ENCODE measurements at regions not wholly inside any gene's neighbourhood (a gene's known extent, or its start where the extent isn't known, plus 50 kb on each side); places are given as distances from the start of the nearest gene placed in this dataset.

DNA sequence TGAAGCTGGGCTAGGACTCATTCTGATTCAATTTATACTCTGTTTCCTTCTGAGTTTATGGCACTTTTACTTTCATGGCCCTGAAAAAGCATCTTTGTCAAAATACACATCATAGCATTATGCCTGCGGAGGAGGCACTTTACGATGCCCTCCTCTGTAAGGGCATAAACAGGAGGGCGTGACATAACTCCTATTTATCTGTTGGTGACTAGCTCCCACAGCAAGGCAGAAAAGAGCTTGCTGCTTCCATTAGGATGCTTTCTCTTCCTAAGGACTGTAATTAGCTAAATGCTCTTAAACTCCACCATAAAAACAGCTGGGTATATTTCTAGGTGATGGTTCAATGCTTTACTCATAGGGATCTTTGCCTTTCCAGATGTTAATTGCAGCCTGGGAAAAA is 315.2 kb upstream of the GHITM start:
- FAIRE-seq = no peak
- DNase-seq (ENCODE audit: insufficient read length, low spot score) = no peak

DNA sequence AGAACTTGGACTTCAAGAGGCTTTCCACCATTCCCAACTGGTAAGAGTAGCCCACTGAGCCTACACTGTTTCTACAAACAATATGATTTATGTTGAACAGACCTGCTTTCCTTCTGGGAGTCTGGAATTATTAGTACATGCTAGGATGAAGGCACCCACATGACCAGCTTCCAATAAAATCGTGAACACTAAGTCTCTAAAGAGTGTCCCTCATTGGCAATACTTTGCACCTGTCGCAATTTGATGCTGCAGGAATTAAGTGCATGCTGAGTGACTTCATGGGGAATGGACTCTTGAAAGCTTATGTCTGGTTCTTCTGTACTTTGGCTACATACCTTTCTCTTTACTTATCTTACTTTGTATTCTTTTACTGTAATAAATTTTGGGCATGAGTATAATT is 305.2 kb upstream of the GHITM start:
- FAIRE-seq (no peak), DNase-seq (ENCODE audit: insufficient read length, low spot score) (no peak)

DNA sequence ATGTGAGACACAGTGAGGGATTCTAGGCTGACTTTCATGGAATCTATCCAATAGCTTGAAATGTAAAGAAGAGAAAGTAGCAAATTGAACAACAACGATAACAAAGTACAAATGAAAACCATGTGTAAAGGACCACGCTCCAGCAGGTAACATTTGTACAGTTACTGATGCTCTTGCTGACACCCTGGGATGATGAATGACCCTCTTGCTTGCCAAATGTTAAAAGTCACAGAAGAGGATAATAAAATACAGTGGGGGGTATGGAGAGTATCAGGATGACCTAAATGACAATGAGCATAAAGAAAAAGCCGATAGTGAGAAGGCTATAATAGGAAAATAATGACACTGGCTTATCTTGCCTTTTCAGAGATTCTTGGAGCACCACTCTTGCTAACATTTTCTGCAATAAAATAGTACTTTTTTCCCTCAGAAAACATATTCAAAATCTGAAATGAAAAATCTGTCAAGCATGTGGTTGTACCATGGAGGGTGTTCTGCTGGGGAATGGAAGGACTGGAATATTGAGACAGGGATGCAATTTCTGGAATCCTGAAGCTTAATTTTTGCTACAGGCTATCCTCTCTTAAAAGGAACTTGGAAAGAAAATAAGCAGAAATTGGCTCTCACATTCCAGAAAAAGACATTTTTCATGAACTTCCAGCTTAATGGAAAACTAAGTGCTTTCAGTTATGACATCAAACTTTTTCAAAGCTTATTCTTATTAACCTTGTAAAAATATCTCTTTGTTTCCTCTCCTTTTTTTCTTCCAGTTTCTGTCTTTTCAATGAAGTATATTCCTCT is 303.2 kb upstream of the GHITM start:
- FAIRE-seq (no peak), DNase-seq (ENCODE audit: insufficient read length, low spot score) (no peak)

DNA sequence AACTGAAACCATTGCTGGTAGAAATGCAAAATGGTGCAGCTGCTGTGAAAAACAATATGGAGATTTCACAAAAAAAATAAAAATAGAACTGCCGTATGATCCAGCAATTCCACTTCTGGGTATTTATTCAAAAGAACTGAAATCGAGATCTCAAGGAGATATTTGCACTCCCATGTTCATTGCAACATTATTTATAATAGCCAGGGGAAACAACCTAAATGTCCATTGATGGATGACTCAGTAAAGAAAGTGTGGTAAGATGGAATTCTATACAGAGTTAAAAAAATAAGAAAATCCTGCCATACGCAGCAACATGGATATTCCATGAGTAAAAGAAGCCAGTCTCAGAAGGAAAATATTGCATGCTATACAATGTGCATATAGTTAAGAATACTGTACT is 290.6 kb upstream of the GHITM start:
- DNase-seq (ENCODE audit: insufficient read length, low spot score) (no peak), FAIRE-seq (no peak)

DNA sequence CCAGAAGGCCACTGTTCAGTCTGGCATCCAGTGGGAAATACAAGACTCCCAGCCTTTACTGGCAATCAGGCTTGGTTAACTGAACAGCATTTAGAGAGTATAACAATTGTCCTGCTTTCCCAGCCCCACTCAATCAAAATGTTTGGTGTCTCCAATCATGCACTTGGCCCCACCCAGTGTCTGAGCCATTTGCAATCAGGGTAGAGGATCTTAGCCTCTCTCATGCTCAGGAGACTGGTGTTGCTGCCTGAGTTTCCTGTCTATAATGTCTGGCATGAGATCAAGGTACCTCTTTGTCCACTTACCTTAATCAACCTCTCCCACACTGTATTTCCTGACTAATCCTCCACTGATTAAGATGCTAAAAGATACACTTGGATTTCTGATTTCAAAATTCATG is 290.2 kb upstream of the GHITM start:
- DNase-seq (ENCODE audit: insufficient read length, low spot score) (no peak), FAIRE-seq (no peak)

DNA sequence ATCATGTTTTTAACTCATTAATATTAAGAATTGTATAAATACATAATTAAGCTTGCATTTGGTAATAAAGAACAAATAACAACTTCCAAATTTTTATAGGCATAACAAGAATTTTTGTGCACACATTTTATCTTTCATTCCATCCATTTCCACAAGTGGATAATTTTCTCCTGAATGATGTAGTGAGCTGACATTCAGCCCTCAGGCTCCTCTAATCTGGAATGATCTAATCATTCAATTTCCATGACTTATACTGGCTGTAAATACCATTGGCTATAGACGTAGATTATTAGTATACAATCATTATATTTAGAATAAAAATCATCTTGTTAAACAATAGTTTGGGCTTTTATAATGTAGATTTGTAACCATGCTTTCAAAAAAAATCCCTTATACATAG is 287.2 kb upstream of the GHITM start:
- FAIRE-seq = no peak

DNA sequence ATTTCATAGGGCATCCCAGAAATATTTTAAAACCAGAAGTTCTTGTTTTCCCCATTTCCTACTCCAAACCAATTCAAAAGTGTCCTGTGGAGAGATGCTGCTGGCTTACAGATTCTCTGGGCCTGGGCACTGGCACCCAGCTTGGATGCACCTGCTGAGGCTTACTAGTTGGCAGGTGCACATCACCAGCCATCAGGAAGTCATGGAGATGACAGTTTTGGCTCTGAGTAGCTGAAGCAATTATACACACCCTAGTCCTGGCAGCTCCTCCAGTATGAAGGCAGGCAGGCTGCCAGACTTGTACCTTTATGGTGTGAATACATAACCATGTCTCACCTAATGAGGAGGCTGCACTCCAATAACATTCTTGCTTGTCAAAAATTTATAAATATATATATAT is 276.6 kb upstream of the GHITM start:
- FAIRE-seq (no peak), DNase-seq (ENCODE audit: insufficient read length, low spot score) (no peak)

More for the DNA sequence above, 287.2 kb upstream of the GHITM start:
- no peak for DNase-seq (ENCODE audit: insufficient read length, low spot score)

DNA sequence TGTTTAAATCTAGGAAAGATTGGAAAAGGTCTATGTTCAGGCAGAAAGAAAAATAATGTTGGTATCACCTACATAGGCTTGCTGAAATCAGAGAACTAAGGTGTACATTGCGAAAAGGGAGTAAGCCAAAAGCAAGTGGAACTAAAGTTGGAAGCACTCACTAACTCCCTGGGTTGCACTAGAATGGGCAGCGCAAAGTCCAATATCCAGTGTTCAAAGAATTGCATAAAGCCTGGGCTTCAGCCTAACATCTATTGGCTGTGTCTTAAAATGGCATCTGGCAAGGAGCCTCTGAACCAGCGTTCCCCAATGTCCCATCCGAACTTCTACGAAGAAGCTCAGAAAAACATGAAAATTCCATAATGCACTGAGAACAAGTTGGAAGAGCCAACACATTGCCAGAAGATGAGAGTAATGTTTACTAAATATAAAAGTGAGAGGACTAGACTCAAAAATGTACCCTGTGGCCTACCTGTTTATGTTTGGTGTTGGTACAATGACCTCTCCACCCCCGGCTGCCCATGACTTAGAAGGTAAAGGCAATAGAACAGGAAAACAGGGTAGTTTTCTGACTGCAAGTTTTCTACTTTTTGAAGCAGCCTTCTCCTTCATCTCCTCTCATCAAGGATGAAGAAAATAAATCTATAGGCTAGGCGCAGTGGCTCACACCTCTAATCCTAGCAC is 275.9 kb upstream of the GHITM start:
- FAIRE-seq = no peak
- no peak for DNase-seq (ENCODE audit: insufficient read length, low spot score)

DNA sequence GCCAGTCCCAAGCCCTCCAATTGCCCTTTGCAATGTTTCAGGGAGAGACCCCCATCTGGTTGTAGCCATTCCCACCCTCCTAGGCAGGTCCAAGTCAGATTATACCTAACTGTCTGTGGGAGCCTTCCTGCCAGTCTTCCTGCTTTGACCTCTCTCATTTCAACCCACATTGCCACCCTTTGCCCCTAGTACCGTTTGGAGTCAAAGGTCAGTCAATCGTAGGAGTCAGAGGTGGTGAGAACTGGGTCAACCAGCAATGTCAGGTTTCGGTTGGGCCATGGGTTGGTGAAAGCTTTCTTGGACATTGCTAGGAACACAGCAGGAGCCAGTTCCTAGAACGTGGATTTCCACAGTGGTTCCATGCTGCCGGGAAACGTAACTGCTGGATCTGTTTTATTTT is 269.4 kb upstream of the GHITM start:
- DNase-seq (ENCODE audit: insufficient read length, low spot score) = no peak
- no peak for FAIRE-seq

DNA sequence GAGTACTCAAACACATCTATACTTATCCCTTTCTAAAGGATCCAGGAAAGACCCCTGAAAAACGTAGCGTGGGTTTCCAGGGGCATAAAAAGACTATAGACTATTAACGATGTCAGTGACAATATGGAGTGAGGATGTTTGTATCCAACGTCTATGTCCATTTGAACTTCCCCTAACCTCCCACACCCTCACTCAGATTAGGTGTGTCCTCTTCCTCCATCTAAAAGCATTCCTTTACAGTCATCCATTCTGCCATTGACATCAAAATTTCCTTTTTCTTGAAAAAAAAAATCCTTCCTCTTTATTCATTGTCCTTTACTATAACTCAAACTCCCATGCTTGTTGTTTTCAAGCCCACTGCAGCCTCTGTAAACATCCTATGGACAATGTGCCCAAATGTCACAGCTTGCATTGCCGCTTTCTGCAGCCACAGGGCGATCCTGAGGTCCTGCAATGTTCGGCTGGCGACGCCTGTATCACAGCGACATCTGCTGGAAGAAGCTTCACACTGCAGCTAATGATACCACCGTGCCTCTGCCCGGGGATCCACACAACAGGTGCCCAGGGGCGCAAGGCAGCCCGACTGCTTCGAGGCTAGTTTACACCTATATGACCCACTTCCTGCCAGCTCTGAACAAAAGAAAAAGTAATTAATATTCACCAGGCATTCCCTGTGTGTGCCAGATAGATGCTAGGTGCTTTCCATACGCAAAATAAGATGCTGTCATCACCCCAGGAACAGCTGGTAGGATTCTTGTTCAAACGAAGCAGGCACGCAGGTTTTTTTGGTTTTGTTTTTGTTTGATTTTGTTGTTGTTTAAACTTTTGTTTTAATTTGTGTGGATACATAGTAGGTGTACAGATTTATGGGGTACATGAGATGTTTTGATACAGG is 267.9 kb upstream of the GHITM start:
- FAIRE-seq = no peak

DNA sequence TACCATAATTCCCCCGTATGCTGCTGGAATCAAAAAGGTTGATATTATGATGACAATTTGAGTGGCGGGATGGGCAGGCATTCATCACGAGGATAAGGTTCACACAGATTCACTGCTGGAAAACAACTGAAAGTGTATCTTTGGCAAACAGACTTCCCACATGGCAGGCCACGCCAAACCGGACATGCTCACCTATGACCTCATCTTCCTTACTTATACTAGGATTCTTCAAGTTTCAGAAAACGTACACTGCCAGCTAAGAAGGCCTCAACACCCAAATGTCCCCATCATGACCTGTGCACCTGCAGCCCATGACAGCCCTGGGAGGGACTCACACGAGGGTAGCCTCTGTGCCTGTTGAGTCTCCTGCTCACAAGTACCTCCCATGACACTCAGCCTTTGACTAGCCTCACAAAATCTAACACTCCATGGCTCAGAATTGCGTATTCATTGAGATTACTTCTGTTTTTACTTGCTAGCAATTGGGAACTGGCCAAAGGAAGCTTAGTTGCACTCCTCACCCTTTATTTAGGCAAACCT is 259.0 kb upstream of the GHITM start:
- FAIRE-seq (no peak), DNase-seq (ENCODE audit: insufficient read length, low spot score) (no peak)

More for the DNA sequence above, 267.9 kb upstream of the GHITM start:
- DNase-seq (ENCODE audit: insufficient read length, low spot score) = peak; percentile 54

DNA sequence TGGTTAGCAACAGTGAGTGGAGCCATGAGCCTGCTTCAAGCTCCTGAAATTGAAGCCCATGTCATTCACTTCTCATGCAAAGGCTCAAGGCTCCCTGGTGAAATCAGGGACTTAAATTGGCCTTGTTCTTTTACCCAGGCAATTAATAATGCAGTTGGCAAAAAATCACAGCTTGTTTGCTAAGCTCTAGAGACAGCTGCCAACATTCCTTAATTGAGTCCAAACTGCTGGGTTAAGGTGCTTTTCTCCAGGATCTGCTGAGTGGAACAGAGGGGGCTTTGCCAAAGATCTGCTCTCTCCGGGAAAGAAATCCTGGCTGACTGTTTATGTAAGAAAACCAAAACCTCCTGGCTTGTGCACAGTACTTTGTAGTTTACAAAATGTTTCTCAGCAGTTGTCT is 257.6 kb upstream of the GHITM start:
- FAIRE-seq = no peak
- no peak for DNase-seq (ENCODE audit: insufficient read length, low spot score)

DNA sequence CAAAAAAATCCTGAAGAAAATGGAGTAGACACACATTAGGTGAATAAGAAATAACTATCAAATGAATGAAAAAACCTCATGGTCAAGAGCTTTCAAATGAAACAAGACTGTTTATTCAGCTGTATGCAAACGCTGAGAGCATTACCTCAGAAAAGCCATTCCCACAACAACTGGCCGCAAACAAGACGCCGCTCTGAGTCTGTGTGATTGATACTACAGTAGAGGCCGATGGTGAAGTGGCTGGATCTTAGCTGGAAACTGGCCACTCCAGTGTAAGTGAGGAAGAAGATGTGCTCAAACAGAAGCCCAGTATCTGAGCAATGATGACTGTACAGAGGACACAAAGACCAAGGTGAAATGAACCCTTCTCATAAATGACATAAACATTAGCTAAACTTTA is 252.4 kb upstream of the GHITM start:
- FAIRE-seq (no peak), DNase-seq (ENCODE audit: insufficient read length, low spot score) (no peak)

DNA sequence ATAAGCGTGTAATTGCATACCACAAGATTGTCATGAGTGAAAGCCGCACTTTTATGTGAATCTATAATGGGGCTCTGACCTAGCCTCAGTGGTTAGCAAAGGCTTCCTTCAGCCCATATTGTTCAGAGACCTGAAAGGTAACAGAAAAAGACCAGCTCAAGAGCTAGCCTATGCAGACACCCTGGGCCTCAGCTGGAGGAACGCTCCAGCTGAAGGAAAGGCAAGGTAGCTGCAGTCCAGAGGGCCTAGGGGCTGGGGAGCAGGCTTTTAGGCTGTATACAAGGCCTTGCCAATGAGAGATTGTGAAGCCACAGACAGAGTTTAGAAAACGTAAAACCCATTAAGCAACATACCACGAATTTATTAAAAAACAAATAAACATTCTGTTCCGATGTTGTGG is 246.6 kb upstream of the GHITM start:
- DNase-seq (ENCODE audit: insufficient read length, low spot score) (no peak), FAIRE-seq (no peak)

DNA sequence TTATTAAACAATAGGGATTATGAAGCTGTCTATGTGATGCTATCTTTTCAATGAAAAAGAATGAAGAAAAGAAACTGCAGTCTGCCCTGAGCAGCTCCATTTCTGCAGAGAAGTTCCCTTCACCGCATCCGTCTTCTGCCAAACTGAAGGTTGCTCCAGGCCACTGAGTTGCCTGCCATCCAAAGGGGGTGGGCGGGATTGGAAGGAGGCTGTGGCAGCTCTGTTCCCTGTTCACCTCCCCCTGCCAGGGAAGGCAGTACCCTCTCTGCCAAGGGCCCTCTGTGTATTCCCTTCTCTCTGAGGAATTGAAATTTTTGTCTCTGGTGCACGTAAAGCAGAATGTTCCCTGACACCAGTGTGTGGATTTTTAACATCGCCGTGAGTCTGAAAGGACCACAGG is 243.1 kb upstream of the GHITM start:
- DNase-seq (ENCODE audit: insufficient read length, low spot score) = no peak
- FAIRE-seq = no peak

DNA sequence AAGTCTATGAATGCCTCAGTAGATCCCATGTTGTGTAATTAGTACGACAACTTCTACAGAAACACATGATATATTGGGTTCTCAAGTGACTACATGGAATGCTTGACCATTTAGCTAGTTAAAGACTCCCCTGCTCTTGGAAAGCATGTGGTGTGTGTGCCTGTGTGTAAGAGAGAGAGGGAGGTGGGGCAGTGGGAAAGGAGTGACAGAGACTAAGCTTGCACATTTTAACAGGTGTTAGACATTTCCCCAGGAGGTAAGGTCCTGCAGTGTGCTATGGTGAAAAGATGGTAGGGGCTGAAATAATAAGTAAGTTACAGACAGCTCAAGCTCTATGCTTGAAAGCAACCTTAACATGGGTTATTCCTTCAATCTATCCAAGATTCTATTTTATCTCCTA is 241.7 kb upstream of the GHITM start:
- FAIRE-seq = no peak

DNA sequence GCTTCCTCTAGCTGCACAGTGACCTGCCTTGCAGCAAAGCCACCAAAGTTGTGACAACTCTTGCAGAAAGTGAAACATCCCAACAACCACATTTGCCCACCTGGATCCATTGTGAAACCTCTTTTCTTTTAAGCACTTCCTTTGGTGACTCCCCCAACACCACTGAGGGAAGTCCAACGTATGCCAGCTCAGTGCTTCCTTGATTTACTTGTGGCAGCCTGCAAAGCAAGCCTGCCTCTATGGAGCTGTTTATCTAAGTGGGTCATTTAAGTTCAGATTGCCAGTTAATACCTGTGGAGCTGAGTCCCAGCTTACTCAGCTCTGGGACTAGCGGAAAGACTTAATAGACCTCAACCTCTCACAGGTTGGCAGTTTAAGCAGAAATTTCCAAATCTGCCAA is 230.8 kb upstream of the GHITM start:
- DNase-seq (ENCODE audit: insufficient read length, low spot score) (no peak), FAIRE-seq (no peak)

More for the DNA sequence above, 241.7 kb upstream of the GHITM start:
- DNase-seq (ENCODE audit: insufficient read length, low spot score) = no peak

DNA sequence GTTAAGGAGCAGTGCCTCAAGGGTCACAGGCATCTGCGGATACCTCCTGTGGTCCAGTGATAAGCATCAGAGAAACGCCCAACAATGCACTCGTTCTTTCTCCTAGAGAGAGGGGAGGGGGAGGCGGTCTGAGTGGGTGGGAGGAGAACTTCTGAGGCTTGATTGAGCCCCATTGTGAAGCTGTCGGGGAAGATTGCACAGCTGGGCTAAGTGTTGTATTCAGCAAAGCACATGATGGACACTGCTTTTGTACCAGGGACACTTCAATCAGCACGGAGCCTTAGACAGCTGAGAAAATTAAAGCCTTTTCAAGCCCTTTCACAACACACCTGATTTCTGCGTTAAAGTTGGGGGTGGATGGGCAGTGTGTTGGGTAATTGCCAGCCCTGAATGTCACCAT is 230.3 kb upstream of the GHITM start:
- FAIRE-seq (no peak), DNase-seq (ENCODE audit: insufficient read length, low spot score) (no peak)

DNA sequence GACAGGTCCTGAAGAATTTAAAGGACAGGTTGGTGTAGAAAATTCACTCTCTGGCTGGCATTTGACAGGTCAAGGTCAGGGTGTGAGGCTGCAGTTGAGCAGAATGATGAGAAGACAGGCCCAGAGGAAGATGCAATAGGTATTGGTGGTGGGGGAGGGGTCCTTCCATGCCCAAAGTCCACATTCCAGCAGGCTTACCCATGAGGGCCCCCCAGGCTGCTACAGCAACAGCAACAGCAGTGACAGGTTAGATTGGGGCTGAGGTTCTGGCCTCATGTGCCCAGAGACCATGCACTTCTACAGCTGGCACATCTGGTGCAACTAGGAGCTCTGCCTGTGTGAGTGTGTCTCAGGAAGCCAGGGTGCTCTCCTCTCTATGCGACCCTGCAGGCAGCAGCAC is 223.5 kb upstream of the GHITM start:
- FAIRE-seq (no peak), DNase-seq (ENCODE audit: insufficient read length, low spot score) (no peak)

DNA sequence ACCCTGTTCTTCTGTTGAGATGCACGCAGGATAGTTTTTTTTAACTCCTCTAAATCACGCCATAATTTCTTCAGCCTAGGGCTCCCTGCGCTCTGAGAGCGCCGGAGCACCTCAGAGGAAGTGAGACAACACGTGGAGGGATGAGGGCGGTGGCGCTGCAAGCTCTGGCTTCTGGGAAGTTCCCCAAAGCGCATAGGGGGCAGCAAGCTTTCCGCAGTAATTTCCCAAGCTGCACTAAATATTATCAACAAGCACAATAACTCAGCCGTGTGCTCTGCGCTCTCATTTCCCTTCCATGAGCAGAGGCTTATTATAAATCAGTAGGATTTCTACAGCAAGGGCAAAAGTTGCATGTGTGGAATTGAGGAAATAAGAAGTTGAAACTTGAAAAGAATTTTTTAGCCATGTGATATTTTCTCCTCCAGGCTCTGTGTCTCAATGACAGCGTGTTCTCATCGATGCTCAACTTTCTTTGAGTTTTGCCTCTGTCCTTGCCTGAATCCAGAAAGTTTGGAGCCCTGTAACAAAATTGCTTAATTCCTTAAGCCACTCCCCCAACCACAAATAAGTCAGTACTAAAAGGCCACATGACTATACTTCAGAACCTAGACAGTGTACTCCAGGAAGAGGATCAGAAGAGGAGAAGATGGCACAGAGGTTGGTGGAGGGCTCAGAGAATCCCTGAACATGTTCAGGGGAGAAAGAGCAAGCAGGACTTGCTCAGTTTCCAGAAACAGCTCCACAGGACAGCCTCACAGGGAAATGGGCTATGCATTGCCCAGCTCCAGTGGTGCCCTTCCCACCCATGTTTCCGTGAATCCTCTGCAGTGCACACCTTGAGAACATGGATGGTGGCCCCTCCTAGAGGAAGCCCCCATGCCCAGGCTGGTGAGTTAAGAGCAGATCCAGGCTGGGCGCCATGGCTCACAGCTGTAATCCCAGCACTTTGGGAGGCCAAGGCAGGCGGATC is 221.5 kb upstream of the GHITM start:
- no peak for DNase-seq (ENCODE audit: insufficient read length, low spot score)
- FAIRE-seq = no peak

Data from HTR-8/SVneo (cell line).